Right atrium auricular region (tissue), 2 donors: ENCODE measurements at regions not wholly inside any gene's neighbourhood (a gene's known extent, or its start where the extent isn't known, plus 50 kb on each side); places are given as distances from the start of the nearest gene placed in this dataset.

Experiments used
- DNase-seq: peaks from one replicate; pipeline ENCODE4 v3.0.0-alpha.2; 2019; ENCODE audit warnings: low spot score
- H3K27ac ChIP-seq, 2 donors: fragments of 200-600 bp; sonication (generic); 1 replicate in 1 of 2; 2 replicates in 1 of 2; pipeline ENCODE4 v1.5.1; 2016 to 2019
- H3K27me3 ChIP-seq, 2 donors: fragments of 200-600 bp; sonication (generic); one replicate each; pipeline versions ENCODE4 v1.5.1 to v1.6.0; 2017 to 2019
- H3K36me3 ChIP-seq: fragments of 200-600 bp; sonication (generic); one replicate; pipeline ENCODE4 v1.5.1; 2016
- H3K4me1 ChIP-seq, 2 donors: fragments of 200-600 bp; sonication (generic); one replicate each; pipeline versions ENCODE4 v1.5.1 to v1.6.0; 2017 to 2019
- H3K4me3 ChIP-seq, 2 donors: fragments of 200-600 bp; sonication (generic); 1 replicate in 1 of 2; 2 replicates in 1 of 2; pipeline ENCODE4 v1.5.1; 2017 to 2019; ENCODE audit warnings: mild to moderate bottlenecking in 1 of 2, moderate library complexity in 1 of 2
- H3K9me3 ChIP-seq, 2 donors: fragments of 200-600 bp; sonication (generic); one replicate each; pipeline ENCODE4 v1.5.1; 2019
- TF ChIP-seq, protein P1 (sequence below), 2 donors: fragments of 200-600 bp; sonication (generic); IDR thresholded peaks; one replicate each; pipeline ENCODE4 v1.5.1; 2019; ENCODE audit warnings: antibody characterized with exemption in 2 of 2

DNA sequence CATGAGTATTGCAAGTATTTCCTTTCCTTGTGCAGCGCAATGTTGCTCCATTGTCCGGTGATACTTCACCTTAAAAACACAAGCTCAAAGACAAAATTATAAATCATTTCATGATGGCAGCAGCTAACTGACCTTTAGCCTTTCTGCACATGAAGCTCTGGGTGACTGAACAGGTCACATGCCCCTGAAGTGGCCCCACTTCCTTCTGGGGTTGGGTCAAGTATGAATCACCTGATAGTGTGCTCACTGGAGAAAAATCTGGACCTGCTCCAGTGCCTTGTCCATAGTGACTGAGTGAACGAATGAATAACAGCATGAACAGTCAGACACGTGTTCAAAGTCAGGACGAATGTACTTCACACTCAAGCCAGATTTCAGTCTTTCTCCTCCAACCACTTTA is 658.9 kb downstream of the NPHP4 start:
- DNase-seq, result peak; percentile 38
- TF ChIP-seq, protein P1, sequence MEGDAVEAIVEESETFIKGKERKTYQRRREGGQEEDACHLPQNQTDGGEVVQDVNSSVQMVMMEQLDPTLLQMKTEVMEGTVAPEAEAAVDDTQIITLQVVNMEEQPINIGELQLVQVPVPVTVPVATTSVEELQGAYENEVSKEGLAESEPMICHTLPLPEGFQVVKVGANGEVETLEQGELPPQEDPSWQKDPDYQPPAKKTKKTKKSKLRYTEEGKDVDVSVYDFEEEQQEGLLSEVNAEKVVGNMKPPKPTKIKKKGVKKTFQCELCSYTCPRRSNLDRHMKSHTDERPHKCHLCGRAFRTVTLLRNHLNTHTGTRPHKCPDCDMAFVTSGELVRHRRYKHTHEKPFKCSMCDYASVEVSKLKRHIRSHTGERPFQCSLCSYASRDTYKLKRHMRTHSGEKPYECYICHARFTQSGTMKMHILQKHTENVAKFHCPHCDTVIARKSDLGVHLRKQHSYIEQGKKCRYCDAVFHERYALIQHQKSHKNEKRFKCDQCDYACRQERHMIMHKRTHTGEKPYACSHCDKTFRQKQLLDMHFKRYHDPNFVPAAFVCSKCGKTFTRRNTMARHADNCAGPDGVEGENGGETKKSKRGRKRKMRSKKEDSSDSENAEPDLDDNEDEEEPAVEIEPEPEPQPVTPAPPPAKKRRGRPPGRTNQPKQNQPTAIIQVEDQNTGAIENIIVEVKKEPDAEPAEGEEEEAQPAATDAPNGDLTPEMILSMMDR (IDR thresholded peaks at IDR 0.05), result no peak
- H3K27ac ChIP-seq, result no peak overlapping the region
- no peaks in the 10 kb centered on the region for H3K9me3 ChIP-seq
- no peaks in the 10 kb centered on the region for H3K27me3 ChIP-seq
- no peak overlapping the region for H3K4me3 ChIP-seq
- no peaks in the 10 kb centered on the region for H3K36me3 ChIP-seq
- no peaks in the 10 kb centered on the region for H3K4me1 ChIP-seq

DNA sequence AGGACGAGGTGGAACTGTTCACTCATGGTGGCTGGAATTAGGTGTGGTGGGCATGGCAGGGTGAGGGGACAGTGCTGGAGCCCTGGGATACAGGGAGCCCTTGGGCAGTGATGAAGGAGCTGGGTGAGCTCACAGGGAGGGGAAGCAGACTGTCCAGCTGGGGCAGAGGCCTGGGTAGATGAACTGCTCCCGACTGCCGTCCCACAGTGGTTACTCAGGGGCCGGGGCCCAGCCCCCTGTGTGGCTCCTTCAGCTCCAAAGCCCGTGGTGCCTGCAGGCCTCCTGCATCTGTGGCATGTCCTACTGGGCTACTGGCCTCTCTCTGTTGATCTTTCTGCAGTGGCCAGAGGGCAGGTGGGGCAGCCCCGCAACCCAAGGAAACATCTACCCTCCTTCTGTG is 661.1 kb downstream of the NPHP4 start:
- no peak for DNase-seq
- Histone ChIP-seq H3K9me3 (peaks cover 0 to 7% of the 10 kb centered on the region in 2 donors), H3K36me3 (no peaks in the 10 kb centered on the region), H3K4me3 (no peak overlapping the region), H3K4me1 (no peaks in the 10 kb centered on the region), H3K27ac (no peak overlapping the region), H3K27me3 (no peaks in the 10 kb centered on the region)
- TF ChIP-seq, protein P1 (IDR thresholded peaks at IDR 0.05), result no peak

DNA sequence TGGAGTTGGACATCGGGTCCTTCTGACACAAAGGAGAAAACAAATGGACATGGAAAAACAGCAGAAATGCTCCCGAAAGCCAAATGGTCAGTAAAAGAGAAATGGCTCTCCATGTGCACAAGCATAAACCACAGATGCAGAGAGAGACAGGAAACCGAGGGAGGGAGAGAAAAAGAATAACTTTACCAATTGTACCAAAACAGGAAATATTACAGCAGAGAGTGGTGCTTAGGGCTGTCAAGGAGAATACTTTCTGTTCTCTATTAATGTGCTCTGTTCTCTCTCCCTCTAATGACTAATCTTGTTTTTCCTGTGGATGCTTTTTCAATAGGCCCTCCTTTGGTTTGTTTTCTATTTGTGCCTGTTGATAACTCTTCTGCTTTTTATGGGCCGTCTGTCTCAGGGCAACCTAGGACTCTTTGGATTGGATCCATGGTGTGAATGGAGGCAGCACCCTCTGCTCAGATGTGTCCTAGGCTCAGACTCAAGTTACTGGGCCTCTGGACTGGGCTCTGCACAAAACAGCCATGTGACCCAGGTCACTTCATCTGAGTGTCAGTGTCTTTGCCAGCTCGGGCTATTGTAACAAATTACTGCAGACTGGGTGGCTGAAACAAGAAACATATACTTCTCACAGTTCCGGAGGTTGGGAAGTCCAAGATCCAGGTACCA is 663.0 kb downstream of the NPHP4 start:
- Histone ChIP-seq H3K27ac (no peak overlapping the region), H3K4me1 (no peaks in the 10 kb centered on the region), H3K4me3 (no peak overlapping the region), H3K36me3 (no peaks in the 10 kb centered on the region), H3K27me3 (no peaks in the 10 kb centered on the region), H3K9me3 (peaks cover 0 to 7% of the 10 kb centered on the region in 2 donors)
- TF ChIP-seq, protein P1 (IDR thresholded peaks at IDR 0.05), result no peak
- no peak for DNase-seq

DNA sequence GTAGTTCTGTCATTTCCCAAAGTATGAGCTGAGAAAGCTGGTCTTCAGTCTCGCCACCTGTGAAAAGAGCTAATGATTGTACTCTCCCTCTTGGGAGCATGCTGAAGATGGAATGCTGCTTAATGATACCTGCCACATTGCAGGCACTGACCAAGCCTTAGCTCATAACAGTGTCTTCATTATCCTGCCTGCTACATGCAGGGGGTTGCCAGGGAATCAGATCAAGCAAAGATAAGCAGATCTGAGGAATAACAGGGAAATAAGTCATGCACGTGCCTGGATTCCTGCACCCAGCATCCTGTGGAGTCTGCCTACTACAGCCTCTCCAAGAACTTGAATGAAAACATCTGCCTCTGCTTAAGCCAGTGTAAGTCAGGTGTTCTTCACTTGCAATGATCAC is 667.3 kb downstream of the NPHP4 start:
- Histone ChIP-seq H3K9me3 (peaks cover 0 to 13% of the 10 kb centered on the region in 2 donors), H3K36me3 (no peaks in the 10 kb centered on the region), H3K4me1 (no peaks in the 10 kb centered on the region), H3K27me3 (no peaks in the 10 kb centered on the region), H3K27ac (no peak overlapping the region), H3K4me3 (no peak overlapping the region)
- no peak for DNase-seq
- TF ChIP-seq, protein P1 (IDR thresholded peaks at IDR 0.05), result no peak

DNA sequence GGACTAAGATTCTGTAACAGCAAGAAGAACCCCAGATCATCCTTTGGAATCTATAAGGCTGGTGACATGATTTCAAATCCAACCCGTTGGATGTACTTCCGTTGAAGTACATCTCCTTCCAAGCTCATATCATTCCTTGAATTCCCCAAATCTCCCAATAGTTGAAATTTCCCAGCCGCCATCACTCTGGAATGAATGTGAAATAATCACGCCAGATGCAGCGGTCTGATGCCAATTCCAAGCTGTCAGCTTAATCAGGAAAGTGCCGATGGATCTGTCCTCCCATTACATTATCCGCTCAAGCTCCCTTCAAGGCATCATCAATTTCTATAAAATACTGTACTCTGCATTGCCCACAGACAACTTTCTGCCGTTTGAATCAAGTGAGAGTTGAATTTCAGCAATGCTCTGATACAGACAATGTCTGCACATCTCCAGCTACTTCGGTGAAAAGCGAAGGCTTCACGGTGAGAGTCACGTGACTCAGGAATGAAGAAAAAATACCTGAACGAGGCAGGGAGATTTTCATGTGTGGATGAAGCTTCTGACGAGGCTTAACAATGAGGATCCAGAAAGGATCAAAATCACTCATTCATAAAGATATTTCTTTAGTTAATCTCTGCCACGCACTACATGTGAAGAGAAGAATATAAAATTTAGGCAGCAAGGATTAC is 663.9 kb downstream of the AJAP1 start:
- H3K36me3 ChIP-seq, result no peaks in the 10 kb centered on the region
- H3K27ac ChIP-seq, result no peak overlapping the region
- DNase-seq, result no peak
- TF ChIP-seq, protein P1 (IDR thresholded peaks at IDR 0.05), result no peak
- H3K9me3 ChIP-seq, result peaks cover 0 to 6% of the 10 kb centered on the region in 2 donors
- H3K4me1 ChIP-seq, result no peaks in the 10 kb centered on the region
- H3K27me3 ChIP-seq, result no peaks in the 10 kb centered on the region
- no peak overlapping the region for H3K4me3 ChIP-seq
